ENCODE measurements at regions not wholly inside any gene's neighbourhood (a gene's known extent, or its start where the extent isn't known, plus 50 kb on each side); places are given as distances from the start of the nearest gene placed in this dataset.

- no peak for TF ChIP-seq SREBF2 (IDR thresholded peaks at IDR 0.05; ENCODE audit: low read length)
- TF ChIP-seq ATF2 (IDR thresholded peaks at IDR 0.05; ENCODE audit: low read length), result 0 out of 2 replicates have a peak, but pooled peaks have one; percentile 26
- no peak for TF ChIP-seq BMI1 (IDR thresholded peaks at IDR 0.05; ENCODE audit: borderline replicate concordance)
- TF ChIP-seq ATF7 (IDR thresholded peaks at IDR 0.05; ENCODE audit: low read depth), result peak; percentile 52
- TF ChIP-seq ZNF592 (IDR thresholded peaks at IDR 0.05), result no peak
- TF ChIP-seq DPF2 (IDR thresholded peaks at IDR 0.05), result no peak
- no peak for TF ChIP-seq ZBTB11 (CRISPR knock-in tag; IDR thresholded peaks at IDR 0.05)
- TF ChIP-seq EP300 (IDR thresholded peaks at IDR 0.05; ENCODE audit: borderline replicate concordance in 1 of 2, control insufficient read depth in 1 of 2, low read depth in 2 of 2, low read length in 2 of 2), result no peak
- no peak for TF ChIP-seq KDM1A (IDR thresholded peaks at IDR 0.05; ENCODE audit: borderline replicate concordance)
- TF ChIP-seq BACH1 (IDR thresholded peaks at IDR 0.05; ENCODE audit: borderline replicate concordance), result peak; percentile 91; the same call in 1 of the 2 replicates
- TF ChIP-seq LARP7 (IDR thresholded peaks at IDR 0.05), result no peak
- no peak for TF ChIP-seq REST (IDR thresholded peaks at IDR 0.05; ENCODE audit: low read depth, low read length)
- no peak for TF ChIP-seq SRF (IDR thresholded peaks at IDR 0.05; ENCODE audit: low read depth in 2 of 2, low read length in 2 of 2)
- no peak for TF ChIP-seq CBFB (IDR thresholded peaks at IDR 0.05; ENCODE audit: low read depth)
- TF ChIP-seq NBN (IDR thresholded peaks at IDR 0.05), result no peak
- TF ChIP-seq IRF4 (IDR thresholded peaks at IDR 0.05; ENCODE audit: low read depth, low read length), result no peak
Measured at GRCh38 chr6:137792160-137793033, 74.7 kb upstream of the TNFAIP3 start (continued).
